ENCODE measurements at regions not wholly inside any gene's neighbourhood (a gene's known extent, or its start where the extent isn't known, plus 50 kb on each side); places are given as distances from the start of the nearest gene placed in this dataset.

DNA sequence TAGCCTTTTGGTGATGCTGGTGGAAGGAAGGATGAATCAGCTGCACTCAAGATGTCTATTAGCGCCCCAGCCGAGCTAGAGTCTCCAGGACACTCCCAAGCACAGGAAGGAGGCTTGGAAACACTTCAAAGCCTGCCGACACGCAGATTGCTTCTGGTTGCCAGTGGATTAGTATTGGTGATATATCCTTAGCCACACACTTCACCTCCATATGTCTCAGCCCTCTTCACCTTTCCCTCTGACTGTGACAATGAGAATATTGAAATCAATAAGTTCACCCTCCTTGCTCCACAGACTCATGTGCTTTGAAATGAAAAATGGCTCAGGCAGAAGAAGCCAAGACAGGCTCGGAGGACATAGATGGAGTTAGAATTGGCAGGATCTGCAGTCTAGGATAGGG is 102.9 kb upstream of the LRRN1 start:
- TF ChIP-seq CTCF (IDR thresholded peaks at IDR 0.05) (no peak), EZH2 (IDR thresholded peaks at IDR 0.05; ENCODE audit: borderline replicate concordance, insufficient read depth, low read depth, low read length, poor library complexity, severe bottlenecking) (no peak)

Data from B cell (primary cell).